Epidermal melanocyte (primary cell): ENCODE measurements at regions not wholly inside any gene's neighbourhood (a gene's known extent, or its start where the extent isn't known, plus 50 kb on each side); places are given as distances from the start of the nearest gene placed in this dataset.
"Not testable (repeated sequence)": the region's sequence is repeated elsewhere in the genome, so short reads cannot be mapped to it uniquely, and the experiment has no call there.

Experiments
- DNase-seq: peaks from one replicate; pipeline ENCODE4 v3.0.0; 2011; ENCODE audit warnings: low spot score; ENCODE audit not compliant: insufficient read length

DNA sequence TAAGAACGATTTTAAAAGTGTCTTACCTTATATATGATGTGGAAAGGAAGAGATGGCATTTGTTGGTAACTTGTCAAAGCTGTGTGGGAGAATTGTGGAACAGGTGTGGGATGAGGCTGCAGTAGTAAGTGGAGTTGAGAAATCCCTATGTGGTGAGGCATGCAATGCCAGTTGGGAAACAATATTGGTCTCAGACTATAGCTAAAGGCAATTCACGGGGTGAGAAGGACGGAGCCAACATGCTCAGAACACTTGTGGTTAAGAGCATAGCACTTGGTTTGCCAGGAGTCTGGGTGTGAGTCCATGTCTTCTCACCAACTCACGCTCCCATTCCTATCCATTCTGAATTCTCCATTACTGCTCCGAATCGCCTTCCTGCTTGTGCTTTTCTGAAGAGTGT lies 615.6 kb upstream of the ADAMTS9 start:
- no peak for DNase-seq

DNA sequence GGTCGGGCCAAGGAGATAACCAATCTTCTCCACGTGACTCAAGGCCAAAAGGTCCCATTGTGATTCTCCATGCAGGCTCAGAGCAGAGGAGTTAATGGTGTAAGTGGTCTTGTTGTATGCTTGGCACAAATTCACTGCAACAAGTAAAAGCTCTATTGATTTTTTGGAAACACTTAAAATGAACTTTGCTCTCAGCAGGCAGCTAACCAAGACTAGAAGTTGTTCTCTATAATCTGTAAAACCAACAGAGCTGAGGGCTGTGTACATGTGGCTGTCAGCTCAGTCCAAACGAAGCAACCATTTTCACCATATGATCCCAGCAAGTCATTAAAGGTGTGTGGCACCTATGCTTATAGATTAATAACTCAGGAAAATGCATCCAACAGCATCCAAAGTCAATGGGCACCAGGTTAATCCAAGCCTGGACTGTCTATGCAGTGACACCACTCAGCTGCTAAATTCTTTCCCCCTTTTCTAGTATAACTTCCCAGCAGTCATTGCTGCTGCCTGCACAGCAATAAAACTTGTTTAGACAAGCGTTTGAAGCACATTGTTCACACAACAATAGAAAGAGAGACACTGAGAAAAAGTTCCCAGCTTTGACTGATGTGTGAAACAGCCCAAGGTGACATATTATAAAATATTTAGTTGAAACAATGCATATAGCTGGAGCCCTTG lies 603.8 kb upstream of the ADAMTS9 start:
- no peak for DNase-seq

DNA sequence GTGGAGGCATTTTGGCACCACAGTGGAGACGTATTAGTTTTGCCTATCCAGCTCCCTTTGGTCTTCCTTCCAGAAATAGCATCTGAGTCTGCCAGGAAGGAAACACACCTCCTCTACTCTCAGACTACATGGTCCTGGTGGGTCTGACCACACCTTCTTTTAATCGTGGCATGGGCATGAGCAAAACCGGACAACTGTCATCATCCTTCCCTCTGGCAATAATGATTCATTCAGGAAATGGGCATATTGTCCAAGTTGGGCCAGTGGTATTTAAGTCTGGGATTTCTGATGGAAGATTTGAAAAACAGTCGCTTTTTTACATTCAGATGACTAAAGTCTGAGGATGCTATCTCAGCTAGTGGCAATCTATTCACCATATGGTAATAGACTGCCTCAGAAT lies 601.0 kb upstream of the ADAMTS9 start:
- DNase-seq: no peak

DNA sequence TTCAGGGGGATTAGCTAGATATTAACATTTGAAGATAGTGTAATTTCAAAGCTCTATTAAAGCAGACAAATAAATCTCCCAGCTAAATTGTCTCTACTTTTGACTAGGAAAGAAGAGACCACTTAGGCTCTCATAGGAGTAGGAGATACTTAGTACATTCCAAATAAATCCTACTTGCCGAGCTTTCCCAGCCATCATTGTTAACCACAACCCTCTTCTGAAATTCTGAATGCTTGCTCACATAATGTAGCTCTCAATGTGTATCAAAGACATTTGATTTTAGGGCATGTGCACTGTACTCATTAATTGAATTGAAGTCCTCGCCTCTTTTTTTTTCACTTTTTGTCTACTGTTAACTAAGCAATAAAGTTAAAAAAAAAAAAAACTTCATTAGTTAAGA lies 598.2 kb upstream of the ADAMTS9 start:
- DNase-seq: no peak

DNA sequence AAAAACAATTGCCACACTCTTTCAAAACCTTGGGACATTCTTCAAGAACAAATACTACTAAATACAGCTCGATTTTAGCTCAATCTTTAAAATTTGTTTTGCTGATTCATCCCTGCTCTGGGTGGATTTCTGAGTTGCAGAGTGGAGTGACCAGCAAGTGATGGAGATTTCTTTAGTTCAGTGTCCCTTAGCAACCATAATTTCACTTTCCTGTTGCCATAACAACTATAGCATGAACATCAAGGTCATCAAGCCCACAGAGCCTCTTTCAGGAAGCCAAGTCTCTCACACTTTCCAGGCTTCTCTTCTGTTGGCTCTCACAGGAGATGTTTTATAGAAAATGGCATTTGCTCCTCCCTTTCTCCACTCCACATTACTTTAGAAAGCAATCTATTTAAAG lies 597.2 kb upstream of the ADAMTS9 start:
- DNase-seq: no peak

DNA sequence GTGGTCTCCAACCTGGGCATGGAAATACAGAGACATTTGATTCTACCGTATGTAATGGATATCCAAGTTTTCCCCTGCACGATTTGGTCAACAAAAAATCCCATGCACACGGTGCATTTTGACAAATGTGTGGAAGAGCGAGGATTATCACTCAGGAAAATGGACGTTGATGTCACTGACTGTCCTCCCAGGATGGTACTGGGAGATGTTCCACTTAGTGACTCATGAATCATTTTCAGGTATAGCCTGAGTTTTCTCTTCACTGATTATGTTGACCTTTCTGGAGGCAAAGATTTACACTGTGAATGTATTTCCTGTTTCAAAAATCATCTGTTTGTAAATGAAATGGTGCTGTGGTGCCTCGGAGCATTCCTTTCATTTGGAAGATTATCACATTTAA lies 596.7 kb upstream of the ADAMTS9 start:
- DNase-seq: no peak

DNA sequence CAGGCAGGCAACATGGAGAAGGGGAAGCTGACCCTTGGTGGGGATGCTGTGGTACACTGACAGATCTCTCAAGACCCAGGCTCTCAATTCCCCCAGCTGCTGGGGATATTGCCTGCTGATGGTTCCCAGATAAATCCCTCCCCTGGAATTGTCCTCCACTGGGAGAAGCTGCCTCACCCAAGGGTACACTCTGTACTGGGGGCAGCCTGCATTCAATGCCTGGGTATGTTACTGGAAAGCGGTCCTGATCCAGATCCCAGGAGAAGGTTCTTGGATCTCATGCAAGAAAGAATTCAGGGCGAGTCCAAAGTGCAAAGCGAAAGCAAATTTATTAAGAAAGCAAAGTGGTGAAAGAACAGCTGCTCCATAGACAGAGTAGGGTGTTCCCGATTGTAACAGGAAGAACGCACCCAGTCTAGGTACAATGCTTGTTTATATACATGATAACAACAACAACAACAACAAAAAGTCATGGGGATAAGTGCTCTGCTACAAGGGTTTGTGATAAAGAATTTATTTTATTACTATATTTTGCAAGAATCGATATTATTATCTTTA lies 591.5 kb upstream of the ADAMTS9 start:
- no peak for DNase-seq

DNA sequence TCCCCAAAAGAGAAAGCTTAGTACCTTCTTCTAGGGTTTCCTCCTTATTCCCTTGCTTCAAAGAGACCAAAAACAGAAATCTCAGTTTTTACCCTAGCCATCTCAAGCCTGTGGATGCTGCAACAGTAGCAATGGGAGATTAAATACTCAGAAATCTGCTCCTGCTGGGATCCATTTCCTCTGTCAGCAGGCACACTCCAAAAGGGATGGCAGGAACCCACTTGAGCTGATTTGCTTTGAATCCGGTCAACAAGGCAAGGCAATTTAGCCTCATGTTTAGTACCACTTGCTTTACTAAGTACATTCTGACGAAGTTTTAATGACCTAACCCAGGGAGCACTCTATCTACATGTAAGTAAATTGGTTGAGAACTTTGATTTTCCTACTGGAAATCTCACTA lies 590.0 kb upstream of the ADAMTS9 start:
- no peak for DNase-seq

DNA sequence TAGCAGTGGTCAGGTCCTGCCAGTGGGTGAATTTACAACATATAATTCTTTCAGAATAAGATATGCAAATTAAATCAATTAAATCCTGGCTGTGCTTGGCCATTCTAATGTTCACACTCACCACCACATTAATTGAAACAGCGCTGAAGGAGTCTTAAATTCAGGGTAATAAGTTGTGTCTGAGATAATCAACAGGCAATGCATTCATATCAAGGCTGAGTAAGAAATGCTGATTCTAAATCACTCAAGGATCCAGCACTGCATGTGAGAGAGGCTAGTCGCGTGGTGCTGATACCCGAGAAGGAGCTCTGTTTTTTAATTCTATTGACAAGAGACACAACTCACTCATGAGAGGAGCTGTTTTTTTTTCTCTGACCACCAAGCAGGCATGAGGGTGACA lies 588.8 kb upstream of the ADAMTS9 start:
- DNase-seq: no peak

DNA sequence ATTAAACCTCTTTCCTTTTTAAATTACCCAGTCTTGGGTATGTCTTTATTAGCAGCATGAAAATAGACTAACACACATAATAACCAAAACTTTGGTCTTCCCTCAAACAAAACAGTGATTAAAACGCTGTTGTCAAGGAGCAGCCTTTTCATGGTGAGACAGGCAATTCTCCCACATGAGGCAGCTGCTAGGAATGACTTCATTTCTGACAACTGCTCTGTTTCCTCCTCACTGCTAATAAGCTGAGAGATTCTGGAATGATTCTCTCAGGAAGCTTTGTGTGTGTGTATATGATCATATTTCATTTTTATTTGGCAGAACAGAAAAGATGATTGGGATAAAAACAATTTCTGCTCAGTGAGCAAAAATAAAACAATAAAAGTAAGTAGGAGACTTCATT lies 580.6 kb upstream of the ADAMTS9 start:
- no peak for DNase-seq

DNA sequence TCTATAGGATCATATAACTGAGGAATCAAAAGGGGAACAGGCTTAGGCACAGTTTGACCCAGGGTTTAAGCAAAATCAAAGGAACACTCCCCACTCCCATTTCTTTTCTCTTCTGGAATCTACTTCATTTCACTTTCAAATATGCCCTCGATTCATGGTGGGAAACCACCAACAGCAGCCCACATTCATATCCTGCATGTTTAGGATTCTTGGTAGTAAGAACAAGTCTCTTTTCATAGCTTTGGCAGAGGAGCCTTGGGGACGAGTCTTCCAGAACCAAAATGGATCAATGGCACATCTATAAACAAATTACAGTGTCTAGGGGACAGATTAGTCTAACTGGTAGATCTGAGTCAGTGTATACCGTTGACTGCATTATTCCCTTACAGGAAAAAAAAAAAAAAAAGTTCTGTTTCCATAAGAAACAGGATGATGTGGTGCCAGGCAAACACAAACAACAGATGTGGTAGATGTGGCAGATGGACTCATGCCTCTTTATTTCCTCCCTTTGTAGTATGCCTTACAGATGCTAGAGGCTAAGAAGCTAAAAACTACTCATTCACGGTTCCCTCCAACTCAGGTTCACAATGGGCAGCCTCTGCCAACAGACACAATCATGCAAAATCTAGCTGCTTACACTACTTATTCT lies 578.3 kb upstream of the ADAMTS9 start:
- DNase-seq: no peak

DNA sequence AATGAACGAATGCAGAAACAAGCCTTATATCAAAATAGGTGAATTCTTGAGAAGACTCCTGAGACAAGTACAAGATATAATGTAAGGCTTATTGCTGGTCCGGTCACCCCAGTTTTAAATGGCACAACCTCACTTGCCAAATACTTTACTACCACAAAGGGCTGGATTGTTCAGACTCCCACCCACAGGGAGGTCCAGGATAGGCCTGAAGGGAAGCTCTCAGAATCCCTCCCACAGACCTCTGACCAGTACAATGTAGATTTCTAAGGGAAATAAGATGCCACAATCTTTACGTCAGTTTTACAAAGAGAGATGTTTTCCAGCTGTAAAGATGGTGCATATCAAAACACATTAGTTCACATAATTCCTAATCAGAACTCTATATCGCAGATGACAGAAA lies 577.7 kb upstream of the ADAMTS9 start:
- no peak for DNase-seq

DNA sequence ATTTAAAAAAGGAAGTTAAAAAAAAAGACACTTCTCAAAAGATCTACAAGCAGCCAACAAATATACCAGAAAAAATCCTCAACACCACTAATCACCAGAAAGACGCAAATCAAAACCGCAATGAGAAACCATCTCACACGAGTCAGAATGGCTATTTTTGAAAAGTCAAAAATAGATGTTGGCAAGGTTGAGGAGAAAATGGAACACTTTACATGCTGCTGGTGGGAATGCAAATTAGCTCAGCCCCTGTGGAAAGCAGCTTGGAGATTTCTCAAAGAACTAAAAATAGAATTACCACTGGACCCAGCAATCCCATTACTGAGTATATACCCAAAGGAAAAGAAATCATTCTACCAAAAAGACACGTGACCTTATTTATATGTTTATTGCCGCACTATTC lies 574.7 kb upstream of the ADAMTS9 start:
- no peak for DNase-seq

DNA sequence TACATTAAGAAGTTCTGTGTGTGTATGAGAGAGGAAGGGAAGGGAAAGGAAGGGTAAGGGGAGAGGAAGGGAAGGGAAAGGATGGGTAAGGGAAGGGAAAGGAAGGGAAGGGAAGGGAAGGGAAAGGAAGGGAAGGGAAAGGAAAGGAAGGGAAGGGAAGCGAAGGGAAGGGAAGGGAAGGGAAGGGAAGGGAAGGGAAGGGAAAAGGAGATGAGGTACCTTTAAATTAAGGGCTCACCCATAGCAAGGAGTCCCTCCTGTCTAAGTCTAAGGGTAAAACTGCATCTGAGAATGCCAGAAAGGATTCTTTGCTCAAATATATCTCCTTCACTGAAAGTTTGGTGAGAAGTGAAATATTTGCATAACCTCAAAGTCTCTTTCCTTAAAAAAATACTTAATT lies 572.1 kb upstream of the ADAMTS9 start:
- no peak for DNase-seq

DNA sequence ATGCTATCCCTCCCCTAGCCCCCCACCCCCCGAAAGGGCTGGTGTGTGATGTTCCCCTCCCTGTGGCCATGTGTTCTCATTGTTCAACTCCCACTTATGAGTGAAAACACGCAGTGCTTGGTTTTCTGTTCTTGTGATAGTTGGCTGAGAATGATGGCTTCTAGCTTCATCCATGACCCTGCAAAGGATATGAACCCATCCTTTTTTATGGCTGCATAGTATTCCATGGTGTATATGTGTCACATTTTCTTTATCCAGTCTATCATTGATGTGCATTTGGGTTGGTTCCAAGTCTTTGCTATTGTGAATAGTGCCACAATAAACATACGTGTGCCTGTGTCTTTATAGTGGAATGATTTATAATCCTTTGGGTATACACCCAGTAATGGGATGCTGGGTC lies 565.1 kb upstream of the ADAMTS9 start:
- not testable (repeated sequence) for DNase-seq

DNA sequence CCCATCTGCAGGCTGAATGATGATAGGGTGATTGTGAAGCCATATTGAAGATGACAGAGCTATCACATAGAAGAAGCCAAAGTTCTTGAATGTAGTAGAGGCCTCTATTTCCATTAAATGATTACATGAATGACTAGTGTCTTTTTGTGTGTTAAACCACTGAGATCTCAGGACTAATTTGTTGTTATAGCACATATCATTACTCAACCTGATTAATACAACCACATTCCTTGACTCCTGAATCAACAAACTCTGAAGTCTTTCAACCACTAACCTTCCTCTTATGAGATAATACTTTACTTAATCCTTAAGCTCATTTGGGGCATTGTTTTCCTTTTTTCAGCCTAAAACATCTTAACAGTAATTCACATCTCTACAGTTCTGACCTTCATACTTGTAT lies 564.5 kb upstream of the ADAMTS9 start:
- no peak for DNase-seq

DNA sequence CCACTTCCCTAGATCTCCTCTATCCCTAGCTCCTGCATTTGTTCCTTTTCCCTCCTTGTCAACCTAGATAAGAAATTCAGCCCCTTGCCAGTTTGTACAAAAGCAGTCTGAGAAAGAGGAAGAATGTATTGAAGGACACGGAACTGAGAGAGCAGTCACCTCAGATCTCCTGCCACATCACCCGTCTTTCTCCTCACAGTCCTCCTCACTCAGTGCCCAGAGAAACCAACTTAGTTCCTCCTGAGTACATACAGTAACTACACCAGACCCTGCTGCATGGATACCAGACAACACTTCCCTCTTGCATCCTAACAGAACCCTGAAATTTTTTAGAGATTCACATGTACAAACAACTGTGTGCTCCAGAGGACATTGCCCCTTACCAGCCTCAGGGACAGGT lies 563.6 kb upstream of the ADAMTS9 start:
- no peak for DNase-seq

DNA sequence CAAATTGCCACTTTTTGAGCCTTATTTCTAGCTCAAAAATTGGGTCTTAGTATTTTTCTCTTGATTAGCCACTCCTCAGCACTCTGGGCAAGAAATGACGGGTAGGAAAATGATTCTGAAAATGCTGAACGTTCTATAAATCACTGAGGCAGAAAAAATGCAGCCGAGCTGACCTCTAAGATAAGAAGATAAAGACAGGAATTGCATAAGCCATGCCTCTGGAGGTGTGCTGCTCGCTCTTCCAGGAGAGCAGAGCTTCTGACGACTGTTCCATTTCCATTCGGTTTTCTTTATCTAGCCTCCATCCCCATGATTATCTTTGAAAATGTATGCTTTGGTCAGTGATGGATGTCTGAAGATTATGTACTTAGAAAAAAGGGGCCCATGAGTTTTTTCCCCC lies 558.8 kb upstream of the ADAMTS9 start:
- no peak for DNase-seq

DNA sequence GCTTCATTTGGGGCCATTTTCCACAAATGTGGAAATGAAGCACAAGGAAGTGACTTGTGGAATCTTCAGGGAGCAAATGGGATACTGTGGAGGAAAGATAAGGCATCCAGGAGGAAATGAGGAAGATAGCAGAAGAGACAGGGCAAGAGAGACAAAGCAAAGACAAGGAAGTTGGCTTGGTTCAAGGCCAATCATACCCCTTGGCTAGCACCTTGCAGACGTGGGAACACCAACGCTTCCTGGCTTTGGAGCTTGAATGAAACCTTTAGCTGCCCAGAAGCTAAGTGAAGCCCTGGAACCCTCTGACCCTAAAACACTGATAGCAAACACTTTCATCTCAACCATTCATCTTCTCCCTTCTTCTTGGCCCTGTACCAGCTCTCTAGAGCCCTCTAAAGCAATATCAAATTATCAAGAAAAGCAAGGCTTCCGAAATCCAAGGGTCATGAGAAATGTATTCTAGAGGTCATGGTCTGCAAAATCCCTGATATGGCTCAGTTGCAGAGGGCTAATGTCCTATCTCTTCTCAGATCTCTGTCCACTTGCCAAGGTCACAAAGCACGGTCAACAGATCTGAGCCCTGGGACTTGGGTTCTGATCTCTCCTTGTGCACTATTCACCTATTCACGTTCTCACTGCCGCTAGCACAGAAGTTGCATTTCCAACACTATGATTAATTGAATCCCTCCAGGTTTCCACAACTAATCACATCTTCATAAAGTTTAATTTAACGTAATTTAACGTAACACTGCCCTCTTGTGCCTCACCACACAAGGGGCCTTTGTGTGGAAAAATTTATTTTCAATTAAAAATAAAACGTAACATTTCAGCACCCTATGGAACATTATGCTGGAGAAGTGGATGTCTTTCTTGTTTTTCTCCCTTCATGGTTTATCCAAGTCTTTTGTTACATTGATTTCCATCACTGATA lies 557.6 kb upstream of the ADAMTS9 start:
- no peak for DNase-seq

DNA sequence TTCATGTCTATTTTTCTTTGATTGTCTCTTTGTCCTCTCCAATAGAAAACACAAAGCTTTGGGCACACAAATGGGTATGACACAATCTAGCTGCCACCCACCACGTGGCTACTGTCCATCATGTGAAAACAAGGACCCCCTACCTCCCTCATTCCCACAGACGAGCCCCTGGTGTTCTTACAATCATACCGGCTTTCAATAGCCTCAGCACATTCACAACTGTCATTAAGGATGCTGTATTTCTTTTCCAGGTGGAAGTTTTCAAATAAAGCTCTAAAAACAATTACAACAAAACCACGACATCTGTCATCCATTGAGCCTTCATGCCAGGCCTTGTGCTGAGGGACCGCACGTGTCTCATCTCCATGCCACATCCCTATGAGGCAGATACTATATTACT lies 552.6 kb upstream of the ADAMTS9 start:
- DNase-seq: no peak

DNA sequence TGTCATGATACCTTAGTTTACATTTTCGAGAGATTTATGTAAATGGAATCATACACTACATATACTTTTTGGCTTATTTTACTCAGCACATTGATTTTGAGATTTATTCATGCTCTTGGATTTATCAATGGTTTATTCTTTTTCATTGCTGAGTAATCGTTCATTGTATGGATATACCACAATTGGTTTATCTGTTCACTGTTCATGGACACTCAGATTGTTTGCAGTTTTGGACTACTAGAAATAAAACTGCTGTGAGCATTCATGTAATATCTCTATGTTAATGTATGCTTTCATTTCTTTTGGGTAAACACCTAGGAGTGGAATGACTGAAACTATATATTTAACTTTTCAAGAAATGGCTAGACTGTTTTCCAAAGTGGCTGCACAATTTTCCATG lies 550.9 kb upstream of the ADAMTS9 start:
- DNase-seq: no peak

DNA sequence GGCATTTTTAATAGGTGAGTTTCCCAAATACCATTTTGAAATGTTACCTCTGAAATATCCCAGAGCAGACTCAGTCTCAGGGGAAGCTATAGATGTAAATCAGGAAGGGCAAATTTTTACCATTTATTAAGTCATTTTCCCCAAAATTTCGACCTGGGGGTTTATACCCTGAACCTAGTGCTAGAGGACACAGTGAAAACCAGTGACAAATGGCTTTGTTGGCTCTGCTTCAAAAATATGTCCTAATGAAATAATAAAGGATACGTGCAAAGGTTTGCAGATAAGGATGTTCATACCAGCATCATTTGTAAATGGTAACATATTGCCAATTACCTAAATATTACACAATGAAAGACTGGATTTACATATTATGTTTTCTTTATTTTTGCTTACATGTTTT lies 546.7 kb upstream of the ADAMTS9 start:
- DNase-seq: no peak
